GM19238 (cell line): ENCODE measurements at regions not wholly inside any gene's neighbourhood (a gene's known extent, or its start where the extent isn't known, plus 50 kb on each side); places are given as distances from the start of the nearest gene placed in this dataset.
"Not testable (repeated sequence)": the region's sequence is repeated elsewhere in the genome, so short reads cannot be mapped to it uniquely, and the experiment has no call there.

Experiments
- DNase-seq: peaks from one replicate; pipeline ENCODE4 v3.0.0; 2011; ENCODE audit warnings: low spot score; ENCODE audit not compliant: insufficient read length

DNA sequence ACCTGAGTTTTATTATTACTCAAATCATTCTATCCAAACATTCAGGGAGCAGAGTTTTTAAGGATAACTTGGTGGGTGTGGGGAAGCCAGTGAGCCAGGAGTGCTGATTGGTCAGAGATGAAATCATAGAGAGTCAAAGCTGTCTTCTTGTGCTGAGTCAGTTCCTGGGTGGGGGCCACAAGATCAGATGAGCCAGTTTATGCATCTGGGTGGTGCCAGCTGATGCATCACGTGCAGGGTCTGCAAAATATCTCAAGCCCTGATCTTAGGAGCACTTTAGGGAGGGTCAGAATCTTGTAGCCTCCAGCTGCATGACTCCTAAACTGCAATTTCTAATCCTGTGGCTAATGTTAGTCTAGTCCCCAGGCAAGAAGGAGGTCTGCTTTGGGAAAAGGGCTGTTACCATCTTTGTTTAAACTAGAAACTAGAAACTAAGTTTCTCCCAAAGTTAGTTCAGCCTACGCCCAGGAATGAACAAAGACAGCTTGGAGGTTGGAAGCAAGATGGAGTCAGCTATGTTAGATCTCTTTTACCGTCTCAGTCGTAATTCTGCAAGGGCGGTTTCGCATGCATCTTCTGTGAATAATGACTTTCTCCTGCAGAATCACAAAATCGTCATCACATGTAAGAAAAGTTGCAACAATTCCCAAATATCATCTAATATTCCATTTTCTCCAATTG lies 97.5 kb downstream of the ZNF664 start:
- not testable (repeated sequence) for DNase-seq

DNA sequence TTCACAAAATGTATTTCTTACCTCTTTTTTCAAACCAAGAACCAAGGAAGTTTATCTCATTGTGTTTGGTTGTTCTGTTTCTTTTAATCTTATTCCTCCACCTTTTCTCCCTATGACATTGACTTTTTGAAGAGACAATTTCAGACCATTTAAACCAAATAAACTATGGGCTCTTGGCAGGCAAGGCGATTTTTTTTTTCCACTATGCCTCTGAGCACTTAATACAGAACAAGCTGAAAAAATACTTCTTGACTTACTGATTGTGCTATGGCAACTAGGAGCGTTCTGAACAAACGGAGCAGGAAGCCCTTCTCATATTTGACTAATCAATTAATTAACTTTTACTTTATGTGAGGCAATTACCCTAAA lies 98.0 kb downstream of the ZNF664 start:
- no peak for DNase-seq

GRCh38 chr12:124073356-124074035 lies 100.5 kb downstream of the ZNF664 start:
- DNase-seq = no peak

DNA sequence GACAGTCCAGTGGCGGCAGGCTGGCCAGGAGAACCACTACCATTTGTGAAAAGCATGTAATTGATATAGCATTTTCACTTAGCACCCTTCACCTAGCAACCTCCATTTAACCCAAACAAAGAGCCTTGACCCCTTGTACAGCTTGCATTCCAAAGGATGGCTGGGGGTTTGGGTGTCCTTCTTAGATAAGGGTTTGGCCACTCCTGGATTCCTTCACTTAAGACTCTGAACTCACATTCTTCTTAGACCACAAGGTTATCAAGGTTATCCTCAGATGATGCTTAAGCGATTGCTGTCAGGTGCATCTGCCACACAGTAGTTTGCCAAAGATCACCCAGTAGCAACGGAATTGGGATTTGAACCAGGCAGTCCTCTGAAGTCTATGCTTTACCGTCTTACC lies 102.8 kb downstream of the ZNF664 start:
- DNase-seq = no peak

DNA sequence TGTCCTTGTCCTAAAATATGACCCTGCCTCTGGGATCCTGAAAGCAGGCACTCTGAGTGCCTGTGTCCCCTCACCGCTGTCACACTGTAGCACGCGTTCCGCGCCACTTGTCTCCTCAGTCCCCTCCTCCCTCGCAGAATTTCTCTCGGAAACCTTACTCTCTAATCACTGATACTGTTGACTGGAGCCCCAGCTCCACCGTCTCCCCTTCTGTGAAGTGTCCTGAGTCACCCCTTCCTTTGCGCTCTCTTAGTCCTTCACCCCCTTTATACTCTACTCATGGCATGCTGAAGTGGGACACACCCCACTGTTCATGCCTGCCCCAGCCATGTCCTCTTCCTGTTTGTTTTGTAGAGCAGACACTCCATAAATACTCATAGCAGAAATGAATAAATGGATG lies 104.7 kb downstream of the ZNF664 start:
- no peak for DNase-seq

DNA sequence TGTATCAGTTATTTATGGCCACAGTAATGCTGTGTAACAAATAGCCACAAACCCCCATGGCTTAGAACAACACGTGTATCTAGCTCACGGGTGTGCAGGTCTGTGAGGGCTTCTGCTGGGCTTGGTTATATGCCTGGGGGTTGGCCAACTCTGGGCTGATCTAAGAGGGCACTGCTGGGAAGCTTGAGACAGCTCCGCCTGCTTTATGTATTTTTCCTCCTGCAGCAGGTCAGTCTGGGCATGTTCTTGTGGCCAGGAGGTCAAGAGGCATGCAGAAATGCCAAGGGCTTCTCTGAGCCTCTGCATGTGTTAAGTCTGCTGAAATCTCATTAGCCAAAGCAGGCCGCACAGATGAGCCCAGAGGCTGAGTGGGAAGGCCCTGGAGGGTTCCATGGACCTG lies 105.8 kb downstream of the ZNF664 start:
- DNase-seq = no peak

- no peak for DNase-seq
Measured at GRCh38 chr12:124080649-124081048, 107.6 kb downstream of the ZNF664 start.

- no peak for DNase-seq
Measured at GRCh38 chr12:124082012-124082411, 109.0 kb downstream of the ZNF664 start.

DNA sequence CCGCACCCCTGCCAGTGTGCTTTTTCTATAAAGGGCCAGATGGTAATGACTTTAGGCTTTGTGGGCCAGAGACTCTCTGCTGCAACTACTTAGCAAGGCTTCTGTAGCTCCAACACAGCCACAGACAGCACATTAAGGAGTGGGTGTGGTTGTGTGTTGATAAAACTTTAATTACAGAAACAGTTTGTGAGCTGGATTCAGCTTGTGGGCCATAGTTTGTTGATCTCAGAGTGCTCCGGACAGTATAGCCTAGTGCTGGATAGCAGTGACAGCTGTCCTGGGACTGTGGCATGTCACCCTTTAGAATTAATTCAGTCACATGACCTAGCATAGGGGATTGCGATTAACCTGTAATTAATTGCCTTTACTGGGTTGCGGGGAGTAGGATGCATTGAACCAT lies 109.7 kb downstream of the ZNF664 start:
- DNase-seq = no peak

- no peak for DNase-seq
Measured at GRCh38 chr12:124083708-124084107, 110.7 kb downstream of the ZNF664 start.

GRCh38 chr12:124085419-124086296 lies 112.6 kb downstream of the ZNF664 start:
- no peak for DNase-seq

DNA sequence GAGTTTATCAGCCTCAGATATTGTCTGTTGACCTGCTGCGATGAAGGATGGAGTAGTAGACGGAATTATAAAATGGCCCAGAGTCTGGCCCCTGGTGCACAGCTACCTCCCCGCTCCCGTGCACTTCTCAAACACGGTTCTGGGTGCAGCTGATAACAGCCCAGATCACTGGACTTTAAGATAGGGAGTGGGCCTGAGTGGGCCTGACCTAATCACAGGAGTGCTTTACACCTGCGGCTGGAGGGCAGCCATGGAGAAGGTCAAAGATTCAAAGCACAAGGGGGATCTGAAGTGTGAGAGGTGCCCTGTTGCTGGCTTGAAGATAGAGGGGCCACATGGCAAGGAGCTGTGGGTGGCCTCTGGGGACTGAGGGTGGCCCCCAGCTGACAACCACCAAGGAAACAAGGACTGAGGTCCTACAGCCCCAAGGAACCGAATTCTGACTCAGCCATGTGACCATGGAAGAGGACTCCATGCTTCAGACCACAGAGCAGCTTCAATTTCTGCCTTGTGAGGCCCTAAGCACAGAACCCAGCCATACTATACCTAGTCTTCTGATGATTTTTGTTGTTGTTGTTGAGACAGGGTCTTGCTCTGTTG lies 113.4 kb downstream of the ZNF664 start:
- no peak for DNase-seq

- DNase-seq = no peak
Measured at GRCh38 chr12:124087266-124088051, 114.4 kb downstream of the ZNF664 start.

DNA sequence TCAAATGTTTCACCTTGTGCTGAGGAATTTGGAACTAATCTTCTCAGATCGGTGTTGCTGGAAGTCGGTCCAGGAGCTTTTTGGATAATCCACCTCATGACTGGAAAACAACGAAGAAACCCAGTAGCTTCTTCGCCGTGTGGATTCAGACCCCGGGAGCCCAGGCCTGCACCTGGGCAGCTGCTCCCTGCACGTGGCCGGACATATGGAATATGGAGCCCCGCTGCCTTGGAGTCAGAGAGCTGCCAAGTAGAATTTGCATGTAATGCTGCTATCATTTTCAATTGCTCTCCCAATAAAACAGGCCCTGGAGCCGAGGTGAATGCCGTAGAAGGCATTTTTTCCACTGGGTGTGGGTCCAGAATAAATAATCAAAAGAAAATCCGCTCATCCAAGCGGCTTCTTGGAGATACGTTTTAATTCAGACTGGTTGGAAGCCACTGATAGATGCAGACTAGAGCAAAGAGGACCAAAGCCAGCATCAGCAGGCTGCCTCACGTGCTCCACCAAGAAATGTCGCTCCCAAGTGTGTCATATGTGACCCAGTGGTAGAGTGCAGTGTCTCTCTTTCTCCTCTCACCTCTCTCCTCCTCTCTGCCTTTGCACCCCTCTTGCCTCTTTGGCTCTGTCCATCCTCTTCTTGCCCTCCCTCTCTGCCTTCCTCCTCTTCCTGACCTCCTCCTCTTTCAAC lies 115.3 kb downstream of the ZNF664 start:
- no peak for DNase-seq

DNA sequence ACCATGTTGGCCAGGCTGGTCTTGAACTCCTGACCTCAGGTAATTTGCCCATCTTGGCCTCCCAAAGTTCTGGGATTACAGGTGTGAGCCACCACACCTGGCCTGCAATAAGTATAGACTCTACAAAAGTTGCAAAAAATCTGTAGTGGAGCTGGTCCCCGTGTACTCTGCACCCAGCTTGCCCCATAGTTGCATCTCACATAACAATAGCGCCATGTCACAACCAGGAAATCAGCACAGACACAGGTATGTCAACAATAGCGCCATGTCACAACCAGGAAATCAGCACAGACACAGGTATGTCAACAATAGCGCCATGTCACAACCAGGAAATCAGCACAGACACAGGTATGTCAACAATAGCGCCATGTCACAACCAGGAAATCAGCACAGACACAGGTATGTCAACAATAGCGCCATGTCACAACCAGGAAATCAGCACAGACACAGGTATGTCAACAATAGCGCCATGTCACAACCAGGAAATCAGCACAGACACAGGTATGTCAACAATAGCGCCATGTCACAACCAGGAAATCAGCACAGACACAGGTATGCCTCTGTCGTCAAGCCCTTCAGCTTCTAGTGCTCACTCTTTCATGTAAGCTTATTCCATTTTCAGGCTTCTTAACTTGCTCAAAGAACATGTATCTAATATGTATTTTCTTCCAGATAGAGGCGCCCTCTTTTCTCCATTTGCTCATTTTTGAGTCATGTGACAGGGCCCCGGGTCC lies 116.3 kb downstream of the ZNF664 start:
- DNase-seq = not testable (repeated sequence)

DNA sequence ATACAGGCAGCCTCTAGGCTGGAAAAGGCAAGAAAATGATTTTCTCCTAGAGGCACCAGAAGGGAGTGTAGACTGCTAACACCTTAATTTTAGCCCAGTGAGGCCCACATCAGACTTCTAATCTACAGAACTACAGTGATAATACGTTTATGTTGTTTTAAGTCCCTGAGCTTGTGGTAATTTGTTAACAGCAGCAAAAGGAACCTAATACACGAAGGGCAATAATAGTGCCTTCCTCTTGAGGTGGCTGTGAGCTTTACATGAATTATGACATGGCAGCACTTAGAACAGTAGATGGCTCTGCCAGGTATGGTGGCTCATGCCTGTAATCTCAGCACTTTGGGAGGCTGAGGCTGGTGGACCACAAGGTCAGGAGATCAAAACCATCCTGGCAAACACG lies 118.8 kb downstream of the ZNF664 start:
- DNase-seq = no peak

- DNase-seq = not testable (repeated sequence)
Measured at GRCh38 chr12:124092532-124092931, 119.5 kb downstream of the ZNF664 start.

DNA sequence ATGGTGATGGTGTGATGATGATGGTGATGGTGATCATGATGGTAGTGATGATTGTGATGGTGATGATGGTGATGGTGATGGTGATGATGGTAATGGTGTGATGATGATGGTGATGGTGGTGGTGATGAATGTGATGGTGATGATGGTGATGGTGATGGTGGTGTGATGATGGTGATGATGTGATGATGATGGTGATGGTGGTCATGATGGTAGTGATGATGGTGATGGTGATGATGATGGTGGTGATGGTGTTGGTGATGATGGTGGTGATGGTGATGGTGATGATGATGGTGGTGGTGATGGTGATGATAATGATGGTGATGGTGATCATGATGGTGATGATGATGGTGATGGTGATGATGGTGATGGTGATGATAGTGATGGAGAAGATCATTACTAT lies 120.3 kb downstream of the ZNF664 start:
- DNase-seq = no peak

DNA sequence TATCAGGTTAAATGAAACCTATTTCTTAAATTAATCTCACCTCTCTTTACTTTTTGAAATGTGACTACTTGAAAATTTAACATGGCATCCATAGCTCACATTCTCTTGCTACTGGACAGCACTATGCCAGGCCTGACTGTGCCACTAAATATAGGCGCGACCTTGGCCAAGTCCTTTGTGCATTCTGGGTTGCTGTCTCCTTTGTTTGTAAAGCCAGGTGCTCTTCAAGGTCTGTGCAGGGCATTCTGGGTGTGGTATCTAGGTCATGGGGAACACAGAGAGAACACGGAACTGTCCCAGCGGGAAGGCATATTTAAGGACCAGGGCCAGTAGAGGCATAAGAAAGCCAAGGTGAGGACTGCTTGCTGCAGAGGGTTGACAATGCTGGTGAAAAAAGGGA lies 121.2 kb downstream of the ZNF664 start:
- DNase-seq = no peak

GRCh38 chr12:124094733-124095132 lies 121.7 kb downstream of the ZNF664 start:
- DNase-seq = no peak
